PC-3 (cell line): ENCODE measurements at regions not wholly inside any gene's neighbourhood (a gene's known extent, or its start where the extent isn't known, plus 50 kb on each side); places are given as distances from the start of the nearest gene placed in this dataset.

Experiments
- ATAC-seq: fragments of 200-7000 bp; cut with Tn5 transposase; 2 replicates; pipeline ENCODE4 v1.9.1; 2020; ENCODE audit warnings: mild to moderate bottlenecking, moderate library complexity
- BruUV-seq: library from RNA; stranded (reverse); fragments of 400-500 nt; replicated peaks from 2 replicates; lab custom pipeline; 2021; lab: Mats Ljungman, UMichigan
- CTCF ChIA-PET: fragments of 300-600 bp; sonication (Branson Sonifier 250); formaldehyde crosslinking; loops from one replicate; lab custom pipeline; 2022; ENCODE audit warnings: antibody characterized with exemption; lab: Charles Lee
- POLR2A ChIA-PET: fragments of 300-600 bp; sonication (Branson Sonifier 250); formaldehyde crosslinking; loops from one replicate; lab custom pipeline; 2022; ENCODE audit warnings: antibody characterized with exemption; ENCODE audit not compliant: unreplicated experiment; lab: Charles Lee
- DNase-seq: peaks from one replicate; pipeline ENCODE4 v3.0.0-alpha.2; 2015
- H2AFZ ChIP-seq: fragments of 300-600 bp; sonication (generic); 2 replicates; pipeline ENCODE4 v1.6.0; 2016; ENCODE audit warnings: antibody characterized with exemption, low read length
- H3F3A ChIP-seq: fragments of 300-600 bp; sonication (generic); one replicate; pipeline ENCODE4 v1.6.0; 2017; ENCODE audit warnings: antibody characterized with exemption, low read length, control low read depth, mild to moderate bottlenecking; ENCODE audit not compliant: unreplicated experiment
- H3K27ac ChIP-seq: fragments of 300-600 bp; sonication (generic); 2 replicates; pipeline ENCODE4 v1.5.1; 2016; ENCODE audit warnings: mild to moderate bottlenecking, low read length
- H3K27me3 ChIP-seq: fragments of 300-600 bp; sonication (generic); 2 replicates; pipeline ENCODE4 v1.6.1; 2016; ENCODE audit warnings: low read length, mixed read lengths
- H3K36me3 ChIP-seq: fragments of 300-600 bp; sonication (generic); 2 replicates; pipeline ENCODE4 v1.6.1; 2016; ENCODE audit warnings: low read depth, mixed run types, low read length, mixed read lengths
- H3K4me1 ChIP-seq: fragments of 300-600 bp; sonication (generic); 2 replicates; pipeline ENCODE4 v1.5.1; 2016; ENCODE audit warnings: low read length; ENCODE audit not compliant: insufficient read depth
- H3K4me2 ChIP-seq: fragments of 300-600 bp; sonication (generic); 2 replicates; pipeline ENCODE4 v1.6.0; 2016; ENCODE audit warnings: low read length
- H3K4me3 ChIP-seq: fragments of 300-600 bp; sonication (generic); 2 replicates; pipeline ENCODE4 v1.5.1; 2016; ENCODE audit warnings: mild to moderate bottlenecking, low read length, mixed read lengths
- H3K79me2 ChIP-seq: fragments of 300-600 bp; sonication (generic); 2 replicates; pipeline ENCODE4 v1.6.1; 2017; ENCODE audit warnings: low read length, mixed read lengths
- H3K9ac ChIP-seq: fragments of 300-600 bp; sonication (generic); 2 replicates; pipeline ENCODE4 v1.6.0; 2016; ENCODE audit warnings: mild to moderate bottlenecking, low read length
- H3K9me2 ChIP-seq: fragments of 300-600 bp; sonication (generic); replicated peaks from 2 replicates; pipeline ENCODE4 v1.6.1; 2016; ENCODE audit warnings: mixed run types, low read length, mixed read lengths
- H3K9me3 ChIP-seq: fragments of 300-600 bp; sonication (generic); 2 replicates; pipeline ENCODE4 v1.6.1; 2016; ENCODE audit warnings: low read length, mixed read lengths
- H4K20me1 ChIP-seq: fragments of 300-600 bp; sonication (generic); 2 replicates; pipeline ENCODE4 v1.6.1; 2016; ENCODE audit warnings: low read length, mixed read lengths
- CTCF ChIP-seq: fragments of 300-600 bp; sonication (generic); conservative IDR thresholded peaks from 2 replicates; pipeline ENCODE4 v1.5.1; 2017; ENCODE audit warnings: antibody characterized with exemption, low read depth, mild to moderate bottlenecking, low read length
- EZH2 ChIP-seq: fragments of 300-600 bp; sonication (generic); IDR thresholded peaks from one replicate; pipeline ENCODE4 v1.6.1; 2017; ENCODE audit warnings: antibody characterized with exemption, mild to moderate bottlenecking, low read length; ENCODE audit not compliant: unreplicated experiment
- EZH2phosphoT487 ChIP-seq: fragments of 300-600 bp; sonication (generic); IDR thresholded peaks from 2 replicates; pipeline ENCODE4 v1.6.1; 2018; ENCODE audit warnings: mild to moderate bottlenecking, antibody characterized with exemption, low read length, borderline replicate concordance
- intact Hi-C: fragments of 100-400 bp; cut with micrococcal nuclease; formaldehyde crosslinking; loops from 2 replicates; pipeline ENCODE4 v1.9.0; 2023

- Histone ChIP-seq H3K9me3 (no peaks in the 10 kb centered on the region), H3K79me2 (no peaks in the 10 kb centered on the region), H3K4me2 (no peak overlapping the region), H3K36me3 (no peaks in the 10 kb centered on the region), H4K20me1 (no peaks in the 10 kb centered on the region), H3K9ac (no peak overlapping the region), H3F3A (no peaks in the 10 kb centered on the region), H3K9me2 (no peaks in the 10 kb centered on the region), H3K27me3 (no peaks in the 10 kb centered on the region), H3K4me1 (no peaks in the 10 kb centered on the region), H2AFZ (no peak overlapping the region), H3K4me3 (no peak overlapping the region), H3K27ac (no peak overlapping the region)
- no peak for DNase-seq
- ATAC-seq = no peak
- TF ChIP-seq EZH2phosphoT487 (no peak), CTCF (no peak), EZH2 (no peak)
- POLR2A ChIA-PET = no interaction called here
- intact Hi-C loops = no loop called here
- no TSS peak for BruUV-seq
- CTCF ChIA-PET = no interaction called here
Observed at GRCh38 chr5:114308017-114308416, 53.9 kb upstream of the KCNN2 start.

GRCh38 chr5:114308508-114308907, 53.4 kb upstream of the KCNN2 start:
- H2AFZ ChIP-seq = no peak overlapping the region
- H3K27ac ChIP-seq = no peak overlapping the region
- ATAC-seq (no peak), DNase-seq (no peak)
- no peaks in the 10 kb centered on the region for H3K27me3 ChIP-seq
- ChIA-PET POLR2A (no interaction called here), CTCF (no interaction called here)
- no peak overlapping the region for H3K9ac ChIP-seq
- no peaks in the 10 kb centered on the region for H3K36me3 ChIP-seq
- TF ChIP-seq EZH2 (no peak), CTCF (no peak), EZH2phosphoT487 (no peak)
- no peaks in the 10 kb centered on the region for H3K9me3 ChIP-seq
- H3K79me2 ChIP-seq = no peaks in the 10 kb centered on the region
- H3K9me2 ChIP-seq = no peaks in the 10 kb centered on the region
- no peak overlapping the region for H3K4me3 ChIP-seq
- intact Hi-C loops = no loop called here
- BruUV-seq = no TSS peak
- no peaks in the 10 kb centered on the region for H3K4me1 ChIP-seq
- no peaks in the 10 kb centered on the region for H4K20me1 ChIP-seq
- H3F3A ChIP-seq = no peaks in the 10 kb centered on the region
- H3K4me2 ChIP-seq = no peak overlapping the region

- no TSS peak for BruUV-seq
- intact Hi-C loops = no loop called here
Observed at GRCh38 chr5:114310666-114311065, 51.2 kb upstream of the KCNN2 start.

More at GRCh38 chr5:114310666-114311065, 51.2 kb upstream of the KCNN2 start:
- CTCF ChIA-PET = no interaction called here
- no peaks in the 10 kb centered on the region for H3K79me2 ChIP-seq
- H3K9ac ChIP-seq = no peak overlapping the region
- H3K9me3 ChIP-seq = no peaks in the 10 kb centered on the region
- H4K20me1 ChIP-seq = no peaks in the 10 kb centered on the region
- TF ChIP-seq EZH2 (no peak), CTCF (no peak), EZH2phosphoT487 (no peak)
- no peaks in the 10 kb centered on the region for H3K27me3 ChIP-seq
- no peaks in the 10 kb centered on the region for H3K36me3 ChIP-seq
- ATAC-seq (no peak), DNase-seq (no peak)
- H3K4me2 ChIP-seq = no peak overlapping the region
- H2AFZ ChIP-seq = no peak overlapping the region
- no peak overlapping the region for H3K4me3 ChIP-seq
- no peaks in the 10 kb centered on the region for H3K4me1 ChIP-seq
- POLR2A ChIA-PET = no interaction called here
- no peaks in the 10 kb centered on the region for H3F3A ChIP-seq
- H3K9me2 ChIP-seq = no peaks in the 10 kb centered on the region
- H3K27ac ChIP-seq = no peak overlapping the region
